ENCODE measurements at regions not wholly inside any gene's neighbourhood (a gene's known extent, or its start where the extent isn't known, plus 50 kb on each side); places are given as distances from the start of the nearest gene placed in this dataset.

DNA sequence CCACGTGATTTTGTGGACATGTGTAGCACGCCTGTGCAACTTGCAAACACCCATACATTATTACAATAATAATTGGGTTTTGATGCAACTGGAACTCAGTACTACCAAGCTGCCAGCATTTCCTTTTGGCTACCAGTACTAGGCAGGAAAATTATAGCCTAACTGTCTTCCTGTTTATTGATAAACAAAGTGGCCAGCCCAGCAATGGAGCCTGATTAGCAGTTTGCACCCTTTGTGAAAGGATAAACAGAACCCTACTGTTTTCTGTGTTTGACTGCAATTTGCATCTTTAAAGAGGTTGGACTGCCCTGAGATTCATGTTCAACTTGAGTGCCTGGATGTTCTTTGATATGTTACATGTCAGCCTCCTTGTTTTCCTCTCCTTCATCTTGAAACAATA, 173.9 kb downstream of the ZIC5 start:
- TF ChIP-seq, protein P1, sequence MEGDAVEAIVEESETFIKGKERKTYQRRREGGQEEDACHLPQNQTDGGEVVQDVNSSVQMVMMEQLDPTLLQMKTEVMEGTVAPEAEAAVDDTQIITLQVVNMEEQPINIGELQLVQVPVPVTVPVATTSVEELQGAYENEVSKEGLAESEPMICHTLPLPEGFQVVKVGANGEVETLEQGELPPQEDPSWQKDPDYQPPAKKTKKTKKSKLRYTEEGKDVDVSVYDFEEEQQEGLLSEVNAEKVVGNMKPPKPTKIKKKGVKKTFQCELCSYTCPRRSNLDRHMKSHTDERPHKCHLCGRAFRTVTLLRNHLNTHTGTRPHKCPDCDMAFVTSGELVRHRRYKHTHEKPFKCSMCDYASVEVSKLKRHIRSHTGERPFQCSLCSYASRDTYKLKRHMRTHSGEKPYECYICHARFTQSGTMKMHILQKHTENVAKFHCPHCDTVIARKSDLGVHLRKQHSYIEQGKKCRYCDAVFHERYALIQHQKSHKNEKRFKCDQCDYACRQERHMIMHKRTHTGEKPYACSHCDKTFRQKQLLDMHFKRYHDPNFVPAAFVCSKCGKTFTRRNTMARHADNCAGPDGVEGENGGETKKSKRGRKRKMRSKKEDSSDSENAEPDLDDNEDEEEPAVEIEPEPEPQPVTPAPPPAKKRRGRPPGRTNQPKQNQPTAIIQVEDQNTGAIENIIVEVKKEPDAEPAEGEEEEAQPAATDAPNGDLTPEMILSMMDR (IDR thresholded peaks at IDR 0.05): no peak
- no peak for TF ChIP-seq POLR2A (IDR thresholded peaks at IDR 0.05)

Data from Peyer's patch (tissue), 4 donors.